ENCODE measurements at regions not wholly inside any gene's neighbourhood (a gene's known extent, or its start where the extent isn't known, plus 50 kb on each side); places are given as distances from the start of the nearest gene placed in this dataset.

DNA sequence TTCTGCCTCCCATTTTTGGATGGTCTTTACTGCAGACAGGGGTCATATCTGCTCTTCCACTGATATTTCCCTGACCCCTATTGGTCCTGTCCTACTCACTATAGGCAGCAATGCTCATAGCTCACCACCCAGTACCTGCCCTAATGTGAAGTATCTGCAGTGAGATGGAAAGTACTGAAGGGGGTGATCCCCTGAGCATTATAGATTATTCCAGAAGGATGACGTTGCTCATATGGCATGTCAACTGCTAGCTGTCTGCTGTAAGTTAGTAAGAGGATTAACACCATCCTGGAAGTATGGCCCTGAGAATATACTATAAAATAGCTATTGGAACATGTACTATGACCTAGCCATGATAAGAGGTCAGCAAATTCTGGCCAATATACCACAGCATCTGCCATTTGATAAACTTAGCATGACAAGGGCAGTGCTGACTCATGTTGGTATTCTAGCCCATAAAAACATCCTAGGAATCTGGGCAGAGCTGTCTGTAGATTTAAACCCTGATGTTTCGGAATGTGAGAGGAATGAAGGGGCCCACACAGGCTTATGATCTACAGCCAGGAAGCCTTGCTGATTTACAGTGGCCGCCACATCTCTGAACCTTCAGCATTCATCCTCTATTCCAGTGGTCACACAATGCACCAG, 451.4 kb downstream of the TNS1 start:
- TF ChIP-seq, protein P1, sequence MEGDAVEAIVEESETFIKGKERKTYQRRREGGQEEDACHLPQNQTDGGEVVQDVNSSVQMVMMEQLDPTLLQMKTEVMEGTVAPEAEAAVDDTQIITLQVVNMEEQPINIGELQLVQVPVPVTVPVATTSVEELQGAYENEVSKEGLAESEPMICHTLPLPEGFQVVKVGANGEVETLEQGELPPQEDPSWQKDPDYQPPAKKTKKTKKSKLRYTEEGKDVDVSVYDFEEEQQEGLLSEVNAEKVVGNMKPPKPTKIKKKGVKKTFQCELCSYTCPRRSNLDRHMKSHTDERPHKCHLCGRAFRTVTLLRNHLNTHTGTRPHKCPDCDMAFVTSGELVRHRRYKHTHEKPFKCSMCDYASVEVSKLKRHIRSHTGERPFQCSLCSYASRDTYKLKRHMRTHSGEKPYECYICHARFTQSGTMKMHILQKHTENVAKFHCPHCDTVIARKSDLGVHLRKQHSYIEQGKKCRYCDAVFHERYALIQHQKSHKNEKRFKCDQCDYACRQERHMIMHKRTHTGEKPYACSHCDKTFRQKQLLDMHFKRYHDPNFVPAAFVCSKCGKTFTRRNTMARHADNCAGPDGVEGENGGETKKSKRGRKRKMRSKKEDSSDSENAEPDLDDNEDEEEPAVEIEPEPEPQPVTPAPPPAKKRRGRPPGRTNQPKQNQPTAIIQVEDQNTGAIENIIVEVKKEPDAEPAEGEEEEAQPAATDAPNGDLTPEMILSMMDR (IDR thresholded peaks at IDR 0.05), result no peak
- TF ChIP-seq POLR2A (IDR thresholded peaks at IDR 0.05), result no peak
- no peak overlapping the region for H3K27ac ChIP-seq
- no peaks in the 10 kb centered on the region for H3K27me3 ChIP-seq
- H3K4me1 ChIP-seq, result peaks cover 11% of the 10 kb centered on the region
- DNase-seq, result no peak
- WGBS, 2 donors, result 76 to 81% methylated on average over 3 of the region's 3 CpGs
- no peak overlapping the region for H3K4me3 ChIP-seq
- no peaks in the 10 kb centered on the region for H3K9me3 ChIP-seq
- H3K36me3 ChIP-seq (ENCODE audit: low read depth, missing control alignments), result no peaks in the 10 kb centered on the region
- intact Hi-C loops (cut with DNase I; ENCODE audit: low total_unique reads), result no loop called here

DNA sequence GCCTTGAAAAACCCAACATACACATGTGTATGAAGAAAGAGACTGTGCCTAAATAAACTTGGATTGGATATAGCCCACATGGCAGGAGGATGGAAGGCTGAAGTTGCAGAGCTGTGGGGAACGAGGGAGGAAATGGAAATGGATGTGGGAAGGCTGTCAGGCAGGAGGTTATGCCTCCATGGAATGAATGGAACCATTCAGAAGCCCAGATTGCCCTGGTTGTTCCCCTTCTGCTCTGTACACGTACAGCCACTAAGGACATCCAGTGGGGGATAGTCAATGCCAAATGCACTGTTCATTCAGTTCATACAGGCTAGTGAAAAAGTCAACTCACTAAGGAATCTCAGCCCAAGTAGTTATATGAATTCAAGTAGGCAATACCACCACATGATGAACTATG, 463.7 kb downstream of the TNS1 start:
- intact Hi-C loops (cut with DNase I; ENCODE audit: low total_unique reads), result no loop called here
- Histone ChIP-seq H3K4me1 (no peaks in the 10 kb centered on the region), H3K9me3 (no peaks in the 10 kb centered on the region), H3K27ac (no peak overlapping the region), H3K27me3 (no peaks in the 10 kb centered on the region), H3K4me3 (no peak overlapping the region), H3K36me3 (ENCODE audit: low read depth, missing control alignments) (no peaks in the 10 kb centered on the region)
- WGBS, 2 donors, result 83 to 90% methylated on average over 2 of the region's 2 CpGs
- DNase-seq, result no peak
- TF ChIP-seq, protein P1 (IDR thresholded peaks at IDR 0.05), result no peak
- TF ChIP-seq POLR2A (IDR thresholded peaks at IDR 0.05), result no peak

DNA sequence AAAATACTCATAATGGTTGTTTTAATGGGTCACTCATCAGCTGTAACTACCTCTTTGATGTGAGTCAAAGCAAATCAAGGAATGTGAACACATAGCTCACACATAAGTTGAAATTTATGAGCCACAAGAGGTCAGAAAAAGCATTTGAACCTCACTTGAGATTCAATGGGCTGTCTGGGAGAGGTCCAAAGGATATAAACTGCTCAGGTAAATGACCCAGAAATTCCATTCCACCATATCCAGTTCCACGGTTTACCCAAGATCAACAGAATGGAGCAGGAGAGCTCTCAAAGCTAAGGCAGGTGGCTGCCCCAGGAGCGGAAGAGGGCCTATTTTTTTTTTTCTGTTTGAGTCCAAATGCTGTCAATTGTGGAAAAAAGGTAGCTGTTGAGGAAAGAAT, 464.1 kb downstream of the TNS1 start:
- WGBS, 2 donors, result 84 to 85% methylated on average over 2 of the region's 2 CpGs
- no peak for DNase-seq
- intact Hi-C loops (cut with DNase I; ENCODE audit: low total_unique reads), result no loop called here
- Histone ChIP-seq H3K36me3 (ENCODE audit: low read depth, missing control alignments) (no peaks in the 10 kb centered on the region), H3K4me3 (no peak overlapping the region), H3K4me1 (no peaks in the 10 kb centered on the region), H3K9me3 (no peaks in the 10 kb centered on the region), H3K27me3 (no peaks in the 10 kb centered on the region), H3K27ac (no peak overlapping the region)
- no peak for TF ChIP-seq POLR2A (IDR thresholded peaks at IDR 0.05)
- TF ChIP-seq, protein P1 (IDR thresholded peaks at IDR 0.05), result no peak

DNA sequence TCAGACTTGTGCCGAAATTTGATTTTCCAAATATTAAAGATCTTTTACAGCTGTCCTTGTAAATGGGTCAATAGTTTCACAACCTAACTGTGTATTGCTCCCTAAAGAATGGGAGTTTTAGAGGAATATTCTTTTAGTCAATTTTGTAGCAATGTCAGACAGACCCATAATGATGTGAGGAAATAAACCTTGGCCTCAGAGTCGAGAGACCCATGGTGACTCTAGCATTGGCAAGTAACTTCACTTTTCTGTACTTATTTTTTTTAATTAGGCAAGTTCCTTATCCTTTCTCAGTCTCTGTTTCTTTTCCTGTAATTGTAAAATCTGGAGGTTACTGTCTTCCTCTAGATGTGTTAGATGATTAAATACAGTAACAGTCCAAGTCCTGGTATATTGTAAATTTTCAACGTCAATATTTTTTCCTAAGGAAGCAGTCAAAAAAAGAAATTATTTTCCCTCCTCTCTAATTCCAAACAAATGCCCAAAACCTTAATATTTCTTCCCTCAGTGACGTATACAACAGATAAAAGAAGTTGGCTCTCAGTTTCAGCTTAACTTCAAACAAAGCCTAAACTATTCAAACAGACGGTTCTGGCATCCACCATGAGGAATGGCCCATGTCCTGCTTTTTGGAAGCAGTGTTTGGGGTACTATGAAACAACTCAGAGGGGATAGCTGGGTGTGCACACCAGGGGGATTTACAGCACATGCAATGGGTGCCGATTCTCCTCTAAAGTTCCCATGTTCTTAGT, 466.7 kb downstream of the TNS1 start:
- TF ChIP-seq, protein P1 (IDR thresholded peaks at IDR 0.05), result no peak
- TF ChIP-seq POLR2A (IDR thresholded peaks at IDR 0.05), result no peak
- 60 to 68% methylated on average over 6 of the region's 6 CpGs for WGBS, 2 donors
- H3K9me3 ChIP-seq, result no peaks in the 10 kb centered on the region
- H3K4me3 ChIP-seq, result no peak overlapping the region
- H3K27ac ChIP-seq, result no peak overlapping the region
- H3K36me3 ChIP-seq (ENCODE audit: low read depth, missing control alignments), result no peaks in the 10 kb centered on the region
- no peak for DNase-seq
- H3K27me3 ChIP-seq, result no peaks in the 10 kb centered on the region
- no peaks in the 10 kb centered on the region for H3K4me1 ChIP-seq
- intact Hi-C loops (cut with DNase I; ENCODE audit: low total_unique reads), result no loop called here

All from testis (tissue), 2 donors.